ENCODE measurements at regions not wholly inside any gene's neighbourhood (a gene's known extent, or its start where the extent isn't known, plus 50 kb on each side); places are given as distances from the start of the nearest gene placed in this dataset.
"Not testable (repeated sequence)": the region's sequence is repeated elsewhere in the genome, so short reads cannot be mapped to it uniquely, and the experiment has no call there.

DNA sequence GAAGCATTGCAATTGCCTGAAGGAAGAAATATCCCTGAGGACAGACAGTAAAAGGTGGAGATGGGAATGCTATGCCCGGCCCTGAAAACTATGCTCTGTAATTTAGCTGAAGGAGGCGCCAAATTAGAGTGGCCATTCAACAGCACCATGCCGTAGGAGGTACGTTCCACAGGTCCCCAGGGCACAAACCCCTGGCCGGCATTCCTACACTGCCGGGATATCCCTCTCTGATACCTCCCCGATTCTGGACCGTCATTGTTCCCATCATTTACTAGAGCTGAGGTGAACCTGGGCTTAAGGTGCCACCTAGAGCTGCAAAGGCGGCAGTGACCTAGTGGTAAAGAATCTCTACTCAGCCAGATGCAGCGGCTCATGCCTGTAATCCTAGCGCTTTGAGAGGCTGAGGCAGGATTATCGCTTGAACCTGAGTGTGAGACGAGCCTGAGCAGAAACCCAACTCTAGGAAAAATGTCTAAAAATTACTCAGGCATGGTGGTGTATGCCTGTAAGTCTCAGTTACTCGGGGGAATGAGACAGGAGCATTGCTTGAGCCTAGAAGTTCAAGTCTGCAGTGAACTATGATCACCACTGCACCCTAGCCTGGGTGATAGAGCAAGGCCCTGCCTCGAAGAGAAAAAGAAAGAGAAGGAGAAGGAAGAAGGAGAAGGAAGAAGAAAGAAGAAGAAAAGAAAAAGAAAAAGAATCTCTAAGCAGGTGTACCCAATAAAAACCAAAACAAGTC, 53.0 kb upstream of the TNKS2 start:
- H3K9me3 ChIP-seq = no peaks in the 10 kb centered on the region
- H3K4me3 ChIP-seq = no peak overlapping the region
- no peak for DNase-seq

DNA sequence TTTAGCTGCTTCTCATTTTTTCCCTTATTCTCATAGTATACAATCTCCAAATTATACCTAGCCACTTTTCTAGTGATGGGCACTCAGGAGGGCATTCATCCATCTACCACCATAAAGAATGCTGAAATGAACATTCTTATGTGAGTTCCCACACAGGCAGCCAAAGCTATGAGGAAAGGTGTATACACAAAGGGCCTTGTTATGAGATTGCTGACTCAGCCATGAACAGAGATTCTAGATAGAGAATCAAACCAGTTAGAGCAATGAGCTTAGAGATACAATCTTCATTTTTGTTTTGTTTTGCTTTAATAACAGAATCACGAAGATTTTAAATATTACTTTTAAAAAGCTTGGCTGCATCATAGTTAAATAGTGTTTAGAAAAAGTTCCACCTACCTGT, 54.8 kb upstream of the TNKS2 start:
- DNase-seq = no peak
- H3K4me3 ChIP-seq = no peak overlapping the region
- no peaks in the 10 kb centered on the region; the same call in 1 of the 2 replicates for H3K27me3 ChIP-seq
- H3K9me3 ChIP-seq = no peaks in the 10 kb centered on the region; the same call in 1 of the 2 replicates
- H3K36me3 ChIP-seq = no peaks in the 10 kb centered on the region

More for the DNA sequence above, 53.0 kb upstream of the TNKS2 start:
- Histone ChIP-seq H3K27me3 (no peaks in the 10 kb centered on the region), H3K36me3 (no peaks in the 10 kb centered on the region)

DNA sequence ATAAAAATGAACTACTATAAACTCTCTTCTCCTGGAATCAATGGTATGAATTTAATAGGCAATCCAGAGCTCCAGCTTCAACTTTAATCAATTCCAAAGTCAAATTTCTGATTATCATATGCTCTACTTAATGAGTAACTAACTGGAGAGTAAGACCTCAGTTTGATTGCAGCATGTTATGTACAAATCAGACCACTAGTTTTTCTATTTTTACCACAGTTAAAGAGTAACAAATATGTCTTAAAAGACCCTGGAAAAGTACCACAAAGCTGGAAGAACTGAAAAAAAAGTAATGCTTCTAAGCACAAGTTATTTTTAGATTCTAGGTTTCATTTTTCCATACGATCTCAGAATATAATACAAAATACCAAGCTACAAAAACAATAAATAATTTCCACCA, 56.0 kb upstream of the TNKS2 start:
- no peaks in the 10 kb centered on the region; the same call in 1 of the 2 replicates for H3K27me3 ChIP-seq

GRCh38 chr10:91741356-91741755, 56.9 kb upstream of the TNKS2 start:
- no peaks in the 10 kb centered on the region for H3K36me3 ChIP-seq
- no peaks in the 10 kb centered on the region; the same call in 1 of the 2 replicates for H3K9me3 ChIP-seq

More for the DNA sequence above, 56.0 kb upstream of the TNKS2 start:
- no peaks in the 10 kb centered on the region; the same call in 1 of the 2 replicates for H3K9me3 ChIP-seq
- no peak overlapping the region for H3K4me3 ChIP-seq
- no peak for DNase-seq
- H3K36me3 ChIP-seq = no peaks in the 10 kb centered on the region

GRCh38 chr10:91740353-91740924, 57.8 kb upstream of the TNKS2 start:
- Histone ChIP-seq H3K27me3 (no peaks in the 10 kb centered on the region; the same call in 1 of the 2 replicates), H3K36me3 (no peaks in the 10 kb centered on the region), H3K9me3 (no peaks in the 10 kb centered on the region; the same call in 1 of the 2 replicates), H3K4me3 (no peak overlapping the region)
- no peak for DNase-seq

More at GRCh38 chr10:91741356-91741755, 56.9 kb upstream of the TNKS2 start:
- Histone ChIP-seq H3K27me3 (no peaks in the 10 kb centered on the region; the same call in 1 of the 2 replicates), H3K4me3 (no peak overlapping the region)
- no peak for DNase-seq

GRCh38 chr10:91732265-91732664, 66.0 kb upstream of the TNKS2 start:
- not testable (repeated sequence) for H3K27me3 ChIP-seq, H3K9me3 ChIP-seq, DNase-seq, H3K4me3 ChIP-seq, H3K36me3 ChIP-seq

DNA sequence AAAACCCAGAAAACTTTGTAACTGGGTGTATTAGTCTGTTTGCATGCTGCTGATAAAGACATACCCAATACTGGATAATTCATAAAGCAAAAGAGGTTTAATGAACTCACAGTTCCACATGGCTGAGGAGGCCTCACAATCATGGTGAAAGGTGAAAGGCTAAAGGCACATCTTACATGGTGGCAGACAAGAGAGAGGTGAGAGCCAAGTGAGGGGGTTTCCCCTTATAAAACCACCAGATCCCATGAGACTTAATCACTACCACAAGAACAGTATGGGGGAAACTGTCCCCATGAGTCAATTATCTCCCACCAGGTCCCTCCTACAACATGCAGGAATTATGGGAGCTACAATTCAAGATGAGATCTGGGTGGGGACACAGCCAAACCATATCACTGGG, 68.9 kb upstream of the TNKS2 start:
- H3K9me3 ChIP-seq, H3K36me3 ChIP-seq, H3K27me3 ChIP-seq, H3K4me3 ChIP-seq, DNase-seq: not testable (repeated sequence)

DNA sequence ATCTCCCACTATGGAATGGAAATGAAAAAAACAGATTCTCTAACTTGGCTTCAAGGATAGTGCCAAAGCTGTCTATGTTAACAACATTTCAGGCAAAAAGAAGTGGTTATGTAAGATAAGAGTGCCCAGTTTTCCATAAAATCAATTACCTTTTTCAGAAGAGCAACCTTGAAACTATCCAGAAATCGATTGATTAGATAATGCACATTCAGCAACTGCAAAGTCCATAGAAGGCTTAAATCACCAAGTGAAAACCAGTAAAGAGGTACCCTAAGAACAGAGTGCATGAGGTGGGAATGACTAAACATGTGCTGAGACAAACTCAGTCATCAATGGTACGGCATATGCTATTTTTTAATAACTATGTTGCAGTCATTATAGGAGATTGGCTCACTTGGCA, 71.9 kb upstream of the TNKS2 start:
- Histone ChIP-seq H3K27me3 (no peaks in the 10 kb centered on the region), H3K9me3 (peaks cover 10% of the 10 kb centered on the region; the same call in 1 of the 2 replicates), H3K36me3 (no peaks in the 10 kb centered on the region), H3K4me3 (no peak overlapping the region)
- no peak for DNase-seq

GRCh38 chr10:91724933-91725332, 73.3 kb upstream of the TNKS2 start:
- H3K9me3 ChIP-seq = peaks cover 10% of the 10 kb centered on the region; the same call in 1 of the 2 replicates
- no peak for DNase-seq
- no peaks in the 10 kb centered on the region for H3K36me3 ChIP-seq
- no peak overlapping the region for H3K4me3 ChIP-seq
- H3K27me3 ChIP-seq = no peaks in the 10 kb centered on the region

DNA sequence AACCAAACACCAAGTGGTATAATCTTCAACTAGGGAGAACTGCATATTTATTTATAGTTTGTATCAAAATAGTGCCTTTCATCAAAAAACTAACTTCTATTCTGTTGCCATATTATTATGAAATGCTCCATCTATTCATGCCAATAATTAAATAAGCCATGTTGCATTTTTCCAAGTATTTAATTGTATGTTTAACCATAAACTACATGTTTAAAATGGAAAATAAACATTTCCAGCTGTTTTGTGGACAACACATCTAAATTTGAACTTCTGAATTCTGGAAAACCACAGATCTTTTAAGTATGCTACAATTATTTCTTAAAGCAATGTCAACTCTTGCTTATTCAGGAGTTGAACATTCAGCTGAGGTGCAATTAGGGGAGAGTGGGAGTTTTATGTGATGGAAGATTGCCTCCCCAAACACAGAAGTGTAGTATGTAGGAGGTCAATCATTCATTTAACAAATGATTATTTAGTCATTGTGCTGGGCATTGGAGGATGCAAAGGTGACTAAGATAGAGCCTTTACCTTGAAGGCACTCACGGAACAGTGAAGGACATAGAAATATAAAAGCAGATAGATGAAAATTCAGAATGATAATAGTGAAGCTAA, 80.7 kb upstream of the PPP1R3C start:
- Histone ChIP-seq H3K4me3 (no peak overlapping the region), H3K27me3 (no peaks in the 10 kb centered on the region), H3K9me3 (no peaks in the 10 kb centered on the region), H3K36me3 (no peaks in the 10 kb centered on the region)
- DNase-seq = no peak

- Histone ChIP-seq H3K36me3 (no peaks in the 10 kb centered on the region), H3K4me3 (no peak overlapping the region), H3K27me3 (no peaks in the 10 kb centered on the region), H3K9me3 (no peaks in the 10 kb centered on the region; the same call in 1 of the 2 replicates)
- no peak for DNase-seq
These were observed 79.2 kb upstream of the PPP1R3C start for GRCh38 chr10:91711885-91712680.

- no peaks in the 10 kb centered on the region; the same call in 1 of the 2 replicates for H3K9me3 ChIP-seq
- no peak overlapping the region for H3K4me3 ChIP-seq
- no peak for DNase-seq
- H3K27me3 ChIP-seq = no peaks in the 10 kb centered on the region
- no peaks in the 10 kb centered on the region for H3K36me3 ChIP-seq
These were observed 76.5 kb upstream of the PPP1R3C start for GRCh38 chr10:91709394-91709798.

- no peak overlapping the region for H3K4me3 ChIP-seq
- H3K36me3 ChIP-seq = no peaks in the 10 kb centered on the region
- no peak for DNase-seq
- H3K9me3 ChIP-seq = no peaks in the 10 kb centered on the region; the same call in 1 of the 2 replicates
- no peaks in the 10 kb centered on the region for H3K27me3 ChIP-seq
These were observed 75.4 kb upstream of the PPP1R3C start for GRCh38 chr10:91708174-91708861.

DNA sequence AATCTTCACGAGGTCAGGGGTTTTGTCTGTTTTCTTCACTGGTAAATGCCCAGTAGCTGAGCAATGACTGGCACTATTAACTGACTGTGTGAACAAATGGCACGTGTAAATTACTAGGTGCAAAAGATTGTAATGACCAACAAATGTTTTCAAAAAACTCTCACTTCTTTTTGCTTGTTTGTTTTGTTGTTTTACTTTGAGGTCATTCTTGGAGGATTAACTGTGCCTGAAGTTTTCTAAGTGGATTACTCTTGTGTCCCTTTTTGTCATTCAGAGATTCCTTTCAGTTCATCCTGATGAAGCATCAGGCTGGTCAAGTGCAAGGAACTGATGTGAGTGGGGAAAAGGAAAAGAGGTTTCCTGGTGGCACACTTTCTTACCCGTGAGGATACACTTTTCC, 74.4 kb upstream of the PPP1R3C start:
- DNase-seq = no peak
- no peaks in the 10 kb centered on the region for H3K27me3 ChIP-seq
- H3K9me3 ChIP-seq = no peaks in the 10 kb centered on the region; the same call in 1 of the 2 replicates
- H3K36me3 ChIP-seq = no peaks in the 10 kb centered on the region
- no peak overlapping the region for H3K4me3 ChIP-seq

- no peaks in the 10 kb centered on the region; the same call in 1 of the 2 replicates for H3K9me3 ChIP-seq
- no peaks in the 10 kb centered on the region for H3K27me3 ChIP-seq
- no peaks in the 10 kb centered on the region for H3K36me3 ChIP-seq
- DNase-seq = no peak
- no peak overlapping the region for H3K4me3 ChIP-seq
These were observed 73.2 kb upstream of the PPP1R3C start for GRCh38 chr10:91705948-91706670.

GRCh38 chr10:91702620-91703019, 69.7 kb upstream of the PPP1R3C start:
- H3K27me3 ChIP-seq = no peaks in the 10 kb centered on the region
- DNase-seq = no peak
- no peaks in the 10 kb centered on the region; the same call in 1 of the 2 replicates for H3K9me3 ChIP-seq
- no peaks in the 10 kb centered on the region for H3K36me3 ChIP-seq
- no peak overlapping the region for H3K4me3 ChIP-seq
